Tibial nerve (tissue), 4 donors: ENCODE measurements at regions not wholly inside any gene's neighbourhood (a gene's known extent, or its start where the extent isn't known, plus 50 kb on each side); places are given as distances from the start of the nearest gene placed in this dataset.

Source experiments
- EP300 ChIP-seq, 2 donors: sonication (generic); formaldehyde crosslinking; IDR thresholded peaks; one replicate each; pipeline ENCODE4 v1.6.1; 2017; ENCODE audit warnings: antibody characterized with exemption in 2 of 2, mild to moderate bottlenecking in 1 of 2
- POLR2A ChIP-seq, 2 donors: fragments of 450-650 bp; IDR thresholded peaks; one replicate each; pipeline ENCODE4 v1.6.1; 2017; ENCODE audit warnings: antibody characterized with exemption in 2 of 2, mild to moderate bottlenecking in 2 of 2, moderate library complexity in 2 of 2
- TF ChIP-seq, protein P1 (sequence below), 5 experiments: fragments of 200-600 bp in 3 of 5; fragments of 450-650 bp in 2 of 5; sonication (generic) in 3 of 5; IDR thresholded peaks; one replicate each; pipeline ENCODE4 v1.5.1; 2016 to 2019; ENCODE audit warnings: antibody characterized with exemption in 5 of 5, mild to moderate bottlenecking in 3 of 5, moderate library complexity in 2 of 5

DNA sequence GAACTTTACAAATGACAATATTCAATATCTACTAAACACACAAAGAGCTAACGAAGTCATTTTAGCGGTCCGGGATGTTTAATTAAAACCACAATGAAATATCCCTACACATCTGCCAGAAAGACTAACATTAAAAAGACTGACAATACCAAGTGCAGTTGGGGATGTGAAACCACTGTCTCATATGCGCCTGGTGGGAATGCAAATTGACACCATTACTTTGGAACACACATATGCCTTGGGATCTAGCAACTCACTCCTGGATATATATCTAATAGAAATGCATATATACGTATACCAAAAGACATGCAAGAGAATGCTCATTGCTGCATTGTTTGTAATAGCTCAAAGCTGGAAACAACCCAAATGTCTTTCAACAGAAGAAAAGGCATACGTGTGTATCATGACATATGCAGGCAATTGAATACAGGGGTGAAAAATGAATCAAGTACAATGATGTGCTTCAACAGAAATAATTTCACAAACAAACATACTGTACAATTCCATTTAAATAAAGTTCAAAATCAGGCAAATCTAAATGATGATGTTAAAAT, 153.3 kb downstream of the CARTPT start:
- TF ChIP-seq, protein P1, sequence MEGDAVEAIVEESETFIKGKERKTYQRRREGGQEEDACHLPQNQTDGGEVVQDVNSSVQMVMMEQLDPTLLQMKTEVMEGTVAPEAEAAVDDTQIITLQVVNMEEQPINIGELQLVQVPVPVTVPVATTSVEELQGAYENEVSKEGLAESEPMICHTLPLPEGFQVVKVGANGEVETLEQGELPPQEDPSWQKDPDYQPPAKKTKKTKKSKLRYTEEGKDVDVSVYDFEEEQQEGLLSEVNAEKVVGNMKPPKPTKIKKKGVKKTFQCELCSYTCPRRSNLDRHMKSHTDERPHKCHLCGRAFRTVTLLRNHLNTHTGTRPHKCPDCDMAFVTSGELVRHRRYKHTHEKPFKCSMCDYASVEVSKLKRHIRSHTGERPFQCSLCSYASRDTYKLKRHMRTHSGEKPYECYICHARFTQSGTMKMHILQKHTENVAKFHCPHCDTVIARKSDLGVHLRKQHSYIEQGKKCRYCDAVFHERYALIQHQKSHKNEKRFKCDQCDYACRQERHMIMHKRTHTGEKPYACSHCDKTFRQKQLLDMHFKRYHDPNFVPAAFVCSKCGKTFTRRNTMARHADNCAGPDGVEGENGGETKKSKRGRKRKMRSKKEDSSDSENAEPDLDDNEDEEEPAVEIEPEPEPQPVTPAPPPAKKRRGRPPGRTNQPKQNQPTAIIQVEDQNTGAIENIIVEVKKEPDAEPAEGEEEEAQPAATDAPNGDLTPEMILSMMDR (IDR thresholded peaks at IDR 0.05), result no peak
- TF ChIP-seq POLR2A (IDR thresholded peaks at IDR 0.05) (no peak), EP300 (IDR thresholded peaks at IDR 0.05) (no peak)
